Testis (tissue), 2 donors: ENCODE measurements at regions not wholly inside any gene's neighbourhood (a gene's known extent, or its start where the extent isn't known, plus 50 kb on each side); places are given as distances from the start of the nearest gene placed in this dataset.

Experiments used
- CTCF ChIP-seq, 3 experiments: fragments of 450-650 bp in 2 of 3; fragments of 200-600 bp in 1 of 3; sonication (generic) in 1 of 3; IDR thresholded peaks; one replicate each; pipeline ENCODE4 v1.5.1; 2016 to 2019; ENCODE audit warnings: antibody characterized with exemption in 3 of 3, mild to moderate bottlenecking in 2 of 3, moderate library complexity in 1 of 3
- POLR2A ChIP-seq: fragments of 450-650 bp; IDR thresholded peaks from one replicate; pipeline ENCODE4 v1.6.1; 2017; ENCODE audit warnings: antibody characterized with exemption, mild to moderate bottlenecking, moderate library complexity

- TF ChIP-seq CTCF (IDR thresholded peaks at IDR 0.05) (no peak), POLR2A (no peak)
Measured at GRCh38 chr7:96770758-96771157, 61.1 kb upstream of the SEM1 start.
